ENCODE measurements at regions not wholly inside any gene's neighbourhood (a gene's known extent, or its start where the extent isn't known, plus 50 kb on each side); places are given as distances from the start of the nearest gene placed in this dataset.

- H3K36me3 Mint-ChIP-seq (ENCODE audit: insufficient read depth) = no peaks in the 10 kb centered on the region
- no peak overlapping the region for H3K4me3 Mint-ChIP-seq
- no peaks in the 10 kb centered on the region for H3K27me3 Mint-ChIP-seq (ENCODE audit: low read depth)
- DNase-seq (no peak), ATAC-seq (no peak)
- no peaks in the 10 kb centered on the region for H3K4me1 Mint-ChIP-seq (ENCODE audit: low read depth)
- H3K9me3 Mint-ChIP-seq = no peaks in the 10 kb centered on the region
Observed at GRCh38 chr2:145059343-145059742, 539.4 kb upstream of the ZEB2 start.

- ATAC-seq (no peak), DNase-seq (no peak)
- H3K9me3 Mint-ChIP-seq = no peaks in the 10 kb centered on the region
- no peak overlapping the region for H3K4me3 Mint-ChIP-seq
- no peaks in the 10 kb centered on the region for H3K4me1 Mint-ChIP-seq (ENCODE audit: low read depth)
- no peaks in the 10 kb centered on the region for H3K36me3 Mint-ChIP-seq (ENCODE audit: insufficient read depth)
- no peaks in the 10 kb centered on the region for H3K27me3 Mint-ChIP-seq (ENCODE audit: low read depth)
Observed at GRCh38 chr2:145058457-145058856, 538.5 kb upstream of the ZEB2 start.

- H3K36me3 Mint-ChIP-seq (ENCODE audit: insufficient read depth) = no peaks in the 10 kb centered on the region
- H3K27me3 Mint-ChIP-seq (ENCODE audit: low read depth) = no peaks in the 10 kb centered on the region
- no peak overlapping the region for H3K4me3 Mint-ChIP-seq
- H3K4me1 Mint-ChIP-seq (ENCODE audit: low read depth) = no peaks in the 10 kb centered on the region
- no peak for DNase-seq
- no peaks in the 10 kb centered on the region for H3K9me3 Mint-ChIP-seq
- ATAC-seq = no peak
Observed at GRCh38 chr2:145055651-145056050, 535.7 kb upstream of the ZEB2 start.

GRCh38 chr2:145050134-145050533, 530.2 kb upstream of the ZEB2 start:
- DNase-seq (no peak), ATAC-seq (no peak)
- no peaks in the 10 kb centered on the region for H3K4me1 Mint-ChIP-seq (ENCODE audit: low read depth)
- H3K27me3 Mint-ChIP-seq (ENCODE audit: low read depth) = no peaks in the 10 kb centered on the region
- no peaks in the 10 kb centered on the region for H3K9me3 Mint-ChIP-seq
- no peaks in the 10 kb centered on the region for H3K36me3 Mint-ChIP-seq (ENCODE audit: insufficient read depth)
- no peak overlapping the region for H3K4me3 Mint-ChIP-seq

- Mint-ChIP-seq H3K9me3 (no peaks in the 10 kb centered on the region), H3K27me3 (ENCODE audit: low read depth) (no peaks in the 10 kb centered on the region), H3K36me3 (ENCODE audit: insufficient read depth) (no peaks in the 10 kb centered on the region), H3K4me1 (ENCODE audit: low read depth) (no peaks in the 10 kb centered on the region), H3K4me3 (no peak overlapping the region)
- no peak for ATAC-seq
- DNase-seq = no peak
Observed at GRCh38 chr2:145049475-145049874, 529.6 kb upstream of the ZEB2 start.

- DNase-seq (no peak), ATAC-seq (no peak)
- Mint-ChIP-seq H3K27me3 (ENCODE audit: low read depth) (no peaks in the 10 kb centered on the region), H3K4me1 (ENCODE audit: low read depth) (no peaks in the 10 kb centered on the region), H3K9me3 (no peaks in the 10 kb centered on the region), H3K4me3 (no peak overlapping the region), H3K36me3 (ENCODE audit: insufficient read depth) (no peaks in the 10 kb centered on the region)
Observed at GRCh38 chr2:145047554-145047953, 527.6 kb upstream of the ZEB2 start.

GRCh38 chr2:145044491-145044890, 524.6 kb upstream of the ZEB2 start:
- H3K36me3 Mint-ChIP-seq (ENCODE audit: insufficient read depth) = no peaks in the 10 kb centered on the region
- H3K4me3 Mint-ChIP-seq = no peak overlapping the region
- H3K9me3 Mint-ChIP-seq = no peaks in the 10 kb centered on the region
- no peaks in the 10 kb centered on the region for H3K27me3 Mint-ChIP-seq (ENCODE audit: low read depth)
- ATAC-seq = no peak
- no peak for DNase-seq
- H3K4me1 Mint-ChIP-seq (ENCODE audit: low read depth) = no peaks in the 10 kb centered on the region

- no peak for DNase-seq
- Mint-ChIP-seq H3K4me3 (no peak overlapping the region), H3K27me3 (ENCODE audit: low read depth) (no peaks in the 10 kb centered on the region), H3K4me1 (ENCODE audit: low read depth) (no peaks in the 10 kb centered on the region), H3K36me3 (ENCODE audit: insufficient read depth) (no peaks in the 10 kb centered on the region), H3K9me3 (no peaks in the 10 kb centered on the region)
- ATAC-seq = no peak
Observed at GRCh38 chr2:145043399-145043834, 523.5 kb upstream of the ZEB2 start.

GRCh38 chr2:145041706-145042105, 521.8 kb upstream of the ZEB2 start:
- ATAC-seq = no peak
- no peaks in the 10 kb centered on the region for H3K36me3 Mint-ChIP-seq (ENCODE audit: insufficient read depth)
- no peak for DNase-seq
- no peaks in the 10 kb centered on the region for H3K4me1 Mint-ChIP-seq (ENCODE audit: low read depth)
- H3K27me3 Mint-ChIP-seq (ENCODE audit: low read depth) = peaks cover 3% of the 10 kb centered on the region
- no peak overlapping the region for H3K4me3 Mint-ChIP-seq
- H3K9me3 Mint-ChIP-seq = no peaks in the 10 kb centered on the region

- no peaks in the 10 kb centered on the region for H3K36me3 Mint-ChIP-seq (ENCODE audit: insufficient read depth)
- no peak for ATAC-seq
Observed at GRCh38 chr2:145040433-145040832, 520.5 kb upstream of the ZEB2 start.

GRCh38 chr2:145038041-145038525, 518.2 kb upstream of the ZEB2 start:
- H3K4me3 Mint-ChIP-seq = no peak overlapping the region
- peaks cover 3% of the 10 kb centered on the region for H3K27me3 Mint-ChIP-seq (ENCODE audit: low read depth)
- DNase-seq (no peak), ATAC-seq (no peak)
- H3K9me3 Mint-ChIP-seq = no peaks in the 10 kb centered on the region
- no peaks in the 10 kb centered on the region for H3K36me3 Mint-ChIP-seq (ENCODE audit: insufficient read depth)
- no peaks in the 10 kb centered on the region for H3K4me1 Mint-ChIP-seq (ENCODE audit: low read depth)

More at GRCh38 chr2:145040433-145040832, 520.5 kb upstream of the ZEB2 start:
- no peak for DNase-seq
- H3K4me3 Mint-ChIP-seq = no peak overlapping the region
- H3K27me3 Mint-ChIP-seq (ENCODE audit: low read depth) = peaks cover 3% of the 10 kb centered on the region
- no peaks in the 10 kb centered on the region for H3K4me1 Mint-ChIP-seq (ENCODE audit: low read depth)
- H3K9me3 Mint-ChIP-seq = no peaks in the 10 kb centered on the region

GRCh38 chr2:145036421-145037011, 516.6 kb upstream of the ZEB2 start:
- no peak for DNase-seq
- Mint-ChIP-seq H3K4me3 (no peak overlapping the region), H3K27me3 (ENCODE audit: low read depth) (peaks cover 3% of the 10 kb centered on the region), H3K4me1 (ENCODE audit: low read depth) (no peaks in the 10 kb centered on the region), H3K9me3 (no peaks in the 10 kb centered on the region), H3K36me3 (ENCODE audit: insufficient read depth) (no peaks in the 10 kb centered on the region)
- ATAC-seq = no peak

GRCh38 chr2:145034511-145034910, 514.6 kb upstream of the ZEB2 start:
- ATAC-seq (no peak), DNase-seq (no peak)
- Mint-ChIP-seq H3K4me3 (no peak overlapping the region), H3K27me3 (ENCODE audit: low read depth) (peaks cover 3% of the 10 kb centered on the region), H3K4me1 (ENCODE audit: low read depth) (no peaks in the 10 kb centered on the region), H3K9me3 (no peaks in the 10 kb centered on the region), H3K36me3 (ENCODE audit: insufficient read depth) (no peaks in the 10 kb centered on the region)

GRCh38 chr2:145033438-145033837, 513.5 kb upstream of the ZEB2 start:
- Mint-ChIP-seq H3K4me1 (ENCODE audit: low read depth) (no peaks in the 10 kb centered on the region), H3K36me3 (ENCODE audit: insufficient read depth) (no peaks in the 10 kb centered on the region), H3K9me3 (no peaks in the 10 kb centered on the region), H3K4me3 (no peak overlapping the region), H3K27me3 (ENCODE audit: low read depth) (peaks cover 3% of the 10 kb centered on the region)
- ATAC-seq = no peak
- DNase-seq = no peak

GRCh38 chr2:145032791-145033190, 512.9 kb upstream of the ZEB2 start:
- Mint-ChIP-seq H3K9me3 (no peaks in the 10 kb centered on the region), H3K4me3 (no peak overlapping the region), H3K27me3 (ENCODE audit: low read depth) (no peaks in the 10 kb centered on the region), H3K36me3 (ENCODE audit: insufficient read depth) (no peaks in the 10 kb centered on the region), H3K4me1 (ENCODE audit: low read depth) (no peaks in the 10 kb centered on the region)
- ATAC-seq (no peak), DNase-seq (no peak)

GRCh38 chr2:145029873-145030272, 510.0 kb upstream of the ZEB2 start:
- Mint-ChIP-seq H3K9me3 (no peaks in the 10 kb centered on the region), H3K4me1 (ENCODE audit: low read depth) (no peaks in the 10 kb centered on the region), H3K36me3 (ENCODE audit: insufficient read depth) (no peaks in the 10 kb centered on the region), H3K27me3 (ENCODE audit: low read depth) (no peaks in the 10 kb centered on the region), H3K4me3 (no peak overlapping the region)
- ATAC-seq = no peak
- no peak for DNase-seq
